ENCODE measurements at regions not wholly inside any gene's neighbourhood (a gene's known extent, or its start where the extent isn't known, plus 50 kb on each side); places are given as distances from the start of the nearest gene placed in this dataset.

- no peak for DNase-seq (ENCODE audit: low read depth in 2 of 2)
Observed at GRCh38 chr1:219476116-219476515, 136.8 kb downstream of the ZC3H11B start.

- DNase-seq (ENCODE audit: low read depth in 2 of 2) = no peak
Observed at GRCh38 chr1:219472596-219472995, 140.3 kb downstream of the ZC3H11B start.

GRCh38 chr1:219467524-219467923 is 145.4 kb downstream of the ZC3H11B start:
- DNase-seq (ENCODE audit: low read depth in 2 of 2) = no peak

- no peak for DNase-seq (ENCODE audit: low read depth in 2 of 2)
Observed at GRCh38 chr1:219466766-219467165, 146.1 kb downstream of the ZC3H11B start.

GRCh38 chr1:219465212-219466093 is 147.5 kb downstream of the ZC3H11B start:
- DNase-seq (ENCODE audit: low read depth in 2 of 2) = no peak

GRCh38 chr1:219463636-219464035 is 149.3 kb downstream of the ZC3H11B start:
- no peak for DNase-seq (ENCODE audit: low read depth in 2 of 2)

GRCh38 chr1:219461981-219462400 is 150.9 kb downstream of the ZC3H11B start:
- no peak for DNase-seq (ENCODE audit: low read depth in 2 of 2)

GRCh38 chr1:219460896-219461815 is 151.7 kb downstream of the ZC3H11B start:
- DNase-seq (ENCODE audit: low read depth in 2 of 2) = no peak

GRCh38 chr1:219460081-219460895 is 152.6 kb downstream of the ZC3H11B start:
- no peak for DNase-seq (ENCODE audit: low read depth in 2 of 2)

- DNase-seq (ENCODE audit: low read depth in 2 of 2) = no peak
Observed at GRCh38 chr1:219459351-219460080, 153.4 kb downstream of the ZC3H11B start.

GRCh38 chr1:219446288-219446687 is 166.6 kb downstream of the ZC3H11B start:
- no peak for DNase-seq (ENCODE audit: low read depth in 2 of 2)

GRCh38 chr1:219445864-219446263 is 167.0 kb downstream of the ZC3H11B start:
- DNase-seq (ENCODE audit: low read depth in 2 of 2) = no peak

GRCh38 chr1:219444474-219444873 is 168.4 kb downstream of the ZC3H11B start:
- DNase-seq (ENCODE audit: low read depth in 2 of 2) = no peak

GRCh38 chr1:219443763-219444162 is 169.1 kb downstream of the ZC3H11B start:
- DNase-seq (ENCODE audit: low read depth in 2 of 2) = no peak

- DNase-seq (ENCODE audit: low read depth in 2 of 2) = no peak
Observed at GRCh38 chr1:219442611-219443061, 170.3 kb downstream of the ZC3H11B start.

GRCh38 chr1:219441884-219442283 is 171.0 kb downstream of the ZC3H11B start:
- DNase-seq (ENCODE audit: low read depth in 2 of 2) = no peak

GRCh38 chr1:219439376-219439775 is 173.5 kb downstream of the ZC3H11B start:
- DNase-seq (ENCODE audit: low read depth in 2 of 2) = no peak

GRCh38 chr1:219438386-219438785 is 174.5 kb downstream of the ZC3H11B start:
- DNase-seq (ENCODE audit: low read depth in 2 of 2) = no peak

- DNase-seq (ENCODE audit: low read depth in 2 of 2) = no peak
Observed at GRCh38 chr1:219434923-219435297, 178.0 kb downstream of the ZC3H11B start.

GRCh38 chr1:219434285-219434922 is 178.5 kb downstream of the ZC3H11B start:
- no peak for DNase-seq (ENCODE audit: low read depth in 2 of 2)

Data from stimulated activated CD8-positive, alpha-beta memory T cell treated with anti-CD3 and anti-CD28 coated beads, Interleukin-2, amount 100 ng/mL, for 1 hour (primary cell).